CD1c-positive myeloid dendritic cell (primary cell): ENCODE measurements at regions not wholly inside any gene's neighbourhood (a gene's known extent, or its start where the extent isn't known, plus 50 kb on each side); places are given as distances from the start of the nearest gene placed in this dataset.
"Not testable (repeated sequence)": the region's sequence is repeated elsewhere in the genome, so short reads cannot be mapped to it uniquely, and the experiment has no call there.

Source experiments
- DNase-seq: peaks from one replicate; pipeline ENCODE4 v3.0.0-alpha.2; 2016; ENCODE audit errors: extremely low spot score

DNA sequence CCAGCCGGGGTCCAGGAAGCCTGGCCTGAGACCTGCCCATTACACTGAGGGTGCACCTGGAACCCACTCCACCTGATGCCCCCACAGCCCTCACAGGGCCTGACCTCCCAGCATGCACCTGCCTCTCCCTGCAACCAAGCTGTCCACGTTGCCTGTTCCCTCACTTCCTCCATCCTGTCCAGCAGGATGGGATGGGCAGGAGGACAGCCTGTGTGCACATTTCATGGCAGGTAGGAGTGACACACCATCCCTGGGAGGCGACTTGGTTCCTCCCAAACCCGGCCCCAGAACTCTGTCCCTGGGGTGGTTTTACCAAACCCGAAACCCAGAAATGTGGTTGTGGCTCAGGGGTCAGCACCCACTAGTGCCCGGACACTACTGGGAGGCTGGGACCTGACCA lies 203.8 kb upstream of the ZNF519 start:
- DNase-seq: not testable (repeated sequence)

GRCh38 chr18:14321217-14321616 lies 189.0 kb upstream of the ZNF519 start:
- DNase-seq: not testable (repeated sequence)

DNA sequence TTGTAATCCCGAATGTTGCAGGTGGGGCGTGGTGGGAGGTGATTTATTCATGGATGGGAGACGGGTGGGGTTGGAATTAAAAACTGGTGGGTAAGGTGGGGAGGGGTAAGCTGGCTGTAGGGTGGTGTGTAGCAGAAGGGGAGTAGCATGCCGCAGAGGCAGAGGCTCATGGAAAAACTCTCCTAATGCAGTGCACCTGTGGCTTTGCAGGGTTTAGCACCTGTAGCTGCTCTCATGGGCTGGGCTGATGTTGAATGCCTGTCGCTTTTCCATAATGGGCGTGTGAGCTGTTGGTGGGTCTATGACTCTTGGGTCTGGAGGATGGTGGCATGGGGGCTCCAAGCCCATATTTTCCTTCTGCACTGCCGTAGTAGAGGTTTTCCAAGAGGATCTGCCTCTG lies 169.0 kb upstream of the ZNF519 start:
- DNase-seq: not testable (repeated sequence)

DNA sequence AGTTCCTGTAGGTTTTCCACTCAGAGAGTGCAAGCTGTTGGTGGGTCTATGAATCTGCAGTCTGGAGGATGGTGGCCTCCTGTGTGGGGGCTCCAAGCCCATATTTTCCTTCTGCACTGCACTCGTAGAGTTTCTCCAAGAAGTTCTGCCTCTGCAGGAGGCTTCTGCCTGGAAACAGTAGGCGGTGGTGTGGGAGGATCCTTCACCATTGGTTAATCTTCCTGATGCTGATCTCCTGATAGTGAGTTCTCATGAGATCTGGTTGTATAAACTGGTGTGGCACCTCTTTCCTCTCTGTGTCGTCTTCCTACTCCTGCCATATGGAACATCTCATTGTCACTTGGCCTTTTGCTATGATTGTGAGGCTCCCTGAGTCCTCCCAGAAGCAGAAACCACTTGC lies 162.8 kb upstream of the ZNF519 start:
- DNase-seq: not testable (repeated sequence)

- no peak for DNase-seq
Measured at GRCh38 chr18:14285053-14285452, 152.8 kb upstream of the ZNF519 start.

DNA sequence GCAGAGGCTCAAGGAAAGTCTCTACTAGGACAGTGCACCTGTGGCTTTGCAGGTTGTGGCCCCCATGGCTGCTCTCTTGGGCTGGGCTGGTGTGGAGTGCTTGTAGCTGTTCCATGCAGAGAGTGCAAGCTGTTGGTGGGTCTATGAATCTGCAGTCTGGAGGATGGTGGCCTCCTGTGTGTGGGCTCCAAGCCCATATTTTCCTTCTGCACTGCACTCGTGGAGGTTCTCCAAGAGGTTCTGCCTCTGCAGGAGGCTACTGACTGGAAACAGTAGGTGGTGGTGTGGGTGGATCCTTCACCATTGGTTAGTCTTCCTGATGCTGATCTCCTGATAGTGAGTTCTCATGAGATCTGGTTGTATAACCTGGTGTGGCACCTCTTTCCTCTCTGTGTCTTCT lies 143.2 kb upstream of the ZNF519 start:
- DNase-seq: not testable (repeated sequence)

DNA sequence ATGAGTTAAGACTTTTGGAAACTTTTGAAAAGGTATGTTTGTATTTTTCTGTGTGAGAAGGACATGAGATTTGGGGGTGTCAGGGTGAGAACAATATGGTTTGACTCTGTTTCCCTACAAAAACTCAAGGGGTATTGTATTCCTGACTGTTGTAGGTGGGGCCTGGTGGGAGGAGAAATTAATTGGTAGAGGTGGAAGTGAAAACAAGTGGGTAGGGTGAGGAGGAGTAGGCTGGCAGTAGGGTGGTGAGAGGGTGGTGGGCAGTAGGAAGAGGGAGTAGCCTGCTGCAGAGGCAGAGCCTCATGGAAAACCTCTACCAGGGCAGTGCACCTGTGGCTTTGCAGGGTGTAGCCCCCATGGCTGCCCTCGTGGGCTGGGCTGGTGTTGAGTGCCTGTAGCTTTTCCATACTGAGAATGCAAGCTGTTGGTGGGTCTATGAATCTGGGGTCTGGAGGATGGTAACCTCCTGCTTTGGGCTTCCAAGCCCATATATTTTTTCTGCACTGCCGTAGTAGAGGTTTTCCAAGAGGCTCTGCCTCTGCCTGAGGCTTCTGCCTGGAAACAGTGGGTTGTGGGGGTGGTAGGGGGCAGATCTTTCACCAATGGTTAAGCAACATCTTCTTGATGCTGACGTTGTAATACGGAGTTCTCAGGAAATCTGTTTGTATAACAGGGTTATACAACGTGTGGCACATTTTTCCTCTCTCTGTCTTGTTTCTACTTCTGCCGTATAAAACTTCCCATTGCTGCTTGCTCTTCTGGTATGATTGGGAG lies 133.6 kb upstream of the ZNF519 start:
- not testable (repeated sequence) for DNase-seq

- not testable (repeated sequence) for DNase-seq
Measured at GRCh38 chr18:14262786-14263185, 130.6 kb upstream of the ZNF519 start.

GRCh38 chr18:14250084-14250677 lies 117.9 kb upstream of the ZNF519 start:
- DNase-seq: not testable (repeated sequence)

DNA sequence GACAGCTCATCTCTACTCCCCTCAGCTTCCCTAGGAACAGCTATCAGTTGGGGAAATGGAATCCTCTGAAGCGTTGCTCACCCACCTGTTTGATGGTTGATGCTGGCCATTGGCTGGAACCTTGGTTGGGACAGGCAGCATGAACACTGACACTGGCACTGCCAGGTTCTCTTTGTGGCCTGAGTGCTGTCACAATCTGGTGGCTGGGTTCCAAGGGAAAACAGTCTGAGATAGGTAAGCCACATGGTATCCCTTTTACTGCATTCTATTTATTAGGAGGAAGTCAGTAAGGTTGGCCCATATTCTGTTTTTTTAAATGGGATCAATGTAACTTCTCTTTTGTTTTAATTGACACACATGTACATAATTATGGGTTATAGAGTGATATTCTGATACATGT lies 107.0 kb upstream of the ZNF519 start:
- not testable (repeated sequence) for DNase-seq

DNA sequence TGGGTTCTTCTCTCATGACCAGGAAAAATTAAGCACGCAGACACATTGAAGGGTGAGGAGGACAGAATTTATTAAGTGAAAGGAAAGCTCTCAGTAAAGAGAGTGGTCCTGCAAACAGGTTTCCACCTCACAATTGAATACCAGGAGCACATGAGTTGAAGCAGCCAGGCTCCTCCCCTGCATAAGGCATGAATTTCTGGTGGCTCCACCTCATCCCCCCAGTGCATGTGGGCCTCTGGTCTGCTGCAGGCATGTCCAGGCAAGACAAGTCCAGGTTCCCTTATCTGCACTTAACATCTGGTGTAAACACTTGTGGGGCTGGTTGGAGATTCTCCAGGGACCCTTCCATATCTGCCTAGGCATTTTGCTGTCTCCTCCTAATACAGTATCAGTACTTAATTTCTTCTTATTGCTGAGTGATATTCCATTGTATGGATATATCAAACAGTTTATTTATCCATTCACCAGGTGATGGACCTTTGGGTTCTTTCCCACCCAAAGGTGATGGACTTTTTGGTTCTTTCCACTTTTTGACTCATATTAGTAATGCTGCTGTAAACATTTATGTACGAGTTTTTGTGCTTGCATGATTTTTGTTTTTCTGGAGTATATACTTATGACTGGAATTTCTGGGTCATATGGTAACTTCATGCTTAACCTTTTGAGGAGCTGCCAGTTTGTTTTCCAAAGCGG lies 104.3 kb upstream of the ZNF519 start:
- not testable (repeated sequence) for DNase-seq

GRCh38 chr18:14225286-14225679 lies 93.0 kb upstream of the ZNF519 start:
- DNase-seq: not testable (repeated sequence)

- DNase-seq: not testable (repeated sequence)
Measured at GRCh38 chr18:14224551-14225285, 92.5 kb upstream of the ZNF519 start.

GRCh38 chr18:14223919-14224318 lies 91.7 kb upstream of the ZNF519 start:
- not testable (repeated sequence) for DNase-seq

- DNase-seq: not testable (repeated sequence)
Measured at GRCh38 chr18:14223231-14223822, 91.1 kb upstream of the ZNF519 start.

GRCh38 chr18:14222354-14223221 lies 90.4 kb upstream of the ZNF519 start:
- not testable (repeated sequence) for DNase-seq

GRCh38 chr18:14221689-14222088 lies 89.5 kb upstream of the ZNF519 start:
- no peak for DNase-seq

DNA sequence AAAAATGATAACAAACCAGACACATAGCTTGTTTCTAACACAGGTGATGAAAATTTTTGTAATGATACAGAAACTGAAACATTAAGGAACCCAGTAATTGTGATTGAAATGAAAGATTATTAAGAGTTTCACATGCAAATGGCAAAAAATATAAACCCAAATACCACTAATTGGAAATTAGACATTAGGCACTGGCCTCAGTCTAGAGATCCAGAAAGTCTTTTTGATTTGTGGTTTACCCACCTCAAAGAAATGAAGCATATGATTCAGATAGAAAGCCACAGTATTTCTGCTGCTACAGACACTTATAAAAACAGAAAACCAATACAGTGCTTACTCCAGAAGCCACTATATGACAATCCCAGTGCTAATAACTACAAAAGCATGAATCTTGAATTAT lies 83.7 kb upstream of the ZNF519 start:
- DNase-seq: not testable (repeated sequence)

- not testable (repeated sequence) for DNase-seq
Measured at GRCh38 chr18:14203424-14203823, 71.2 kb upstream of the ZNF519 start.

GRCh38 chr18:14190776-14191442 lies 58.7 kb upstream of the ZNF519 start:
- not testable (repeated sequence) for DNase-seq
